GM21723 (cell line): ENCODE measurements at regions not wholly inside any gene's neighbourhood (a gene's known extent, or its start where the extent isn't known, plus 50 kb on each side); places are given as distances from the start of the nearest gene placed in this dataset.

Experiments used
- ATAC-seq: cut with Tn5 transposase; IDR thresholded peaks from one replicate; pipeline ENCODE4 v1.9.1; 2021; ENCODE audit warnings: mild to moderate bottlenecking, moderate library complexity; ENCODE audit not compliant: unreplicated experiment

- no peak for ATAC-seq
Measured at GRCh38 chr5:87099291-87099839, 168.3 kb upstream of the RASA1 start.

GRCh38 chr5:87099968-87100367, 167.7 kb upstream of the RASA1 start:
- ATAC-seq, result no peak

- ATAC-seq, result no peak
Measured at GRCh38 chr5:87101321-87101720, 166.4 kb upstream of the RASA1 start.

DNA sequence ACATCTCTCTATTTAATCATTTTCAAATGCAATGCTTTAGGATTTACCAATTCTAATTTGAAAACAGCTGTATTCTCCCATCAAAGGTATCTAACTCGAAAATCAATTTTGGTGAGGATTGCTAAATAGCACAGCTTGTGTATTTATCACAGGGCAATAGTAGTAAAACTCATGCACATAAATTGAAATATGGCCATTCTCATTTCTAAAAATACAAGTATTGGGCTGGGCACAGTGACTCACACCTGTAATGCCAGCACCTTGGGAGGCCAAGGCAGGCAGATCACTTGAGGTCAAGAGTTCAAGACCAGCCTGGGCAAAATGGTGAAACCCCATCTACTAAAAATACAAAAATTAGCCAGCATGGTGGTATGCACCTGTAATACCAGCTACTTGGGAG, 164.8 kb upstream of the RASA1 start:
- no peak for ATAC-seq

DNA sequence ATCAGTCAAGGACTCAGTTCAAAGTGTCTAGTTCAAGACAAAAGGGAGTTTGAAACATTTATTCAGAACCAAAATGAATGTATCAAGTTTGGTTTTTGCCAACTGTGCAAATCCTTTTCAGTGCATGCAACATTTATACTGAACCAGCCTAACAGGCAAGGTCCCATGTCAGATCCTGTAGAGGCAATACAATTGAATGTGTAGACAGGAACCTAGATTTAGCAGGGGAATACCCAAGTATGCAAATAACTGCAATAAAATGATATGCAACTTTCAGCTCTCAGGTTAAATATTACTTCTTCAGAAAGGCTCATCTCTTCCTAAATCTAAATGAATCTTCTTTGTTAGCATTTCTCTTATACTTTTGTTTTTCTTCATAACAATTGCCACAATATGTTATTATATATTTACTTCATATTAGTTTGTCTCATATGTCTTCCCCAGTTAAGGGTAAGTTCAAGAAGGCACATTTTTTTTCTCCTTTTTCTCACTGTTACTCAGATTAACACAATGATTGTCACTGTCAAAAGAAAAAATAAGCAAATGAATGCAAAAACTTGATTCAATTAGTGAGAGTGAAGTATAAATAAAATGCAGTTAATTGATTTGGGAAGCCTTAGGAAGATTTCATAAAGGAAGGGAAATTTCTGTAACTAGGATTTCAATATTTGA, 163.9 kb upstream of the RASA1 start:
- peak; percentile 88 for ATAC-seq

GRCh38 chr5:87105577-87105976, 162.1 kb upstream of the RASA1 start:
- no peak for ATAC-seq

- ATAC-seq, result no peak
Measured at GRCh38 chr5:87109746-87110145, 157.9 kb upstream of the RASA1 start.

- ATAC-seq, result no peak
Measured at GRCh38 chr5:87110721-87111120, 157.0 kb upstream of the RASA1 start.

DNA sequence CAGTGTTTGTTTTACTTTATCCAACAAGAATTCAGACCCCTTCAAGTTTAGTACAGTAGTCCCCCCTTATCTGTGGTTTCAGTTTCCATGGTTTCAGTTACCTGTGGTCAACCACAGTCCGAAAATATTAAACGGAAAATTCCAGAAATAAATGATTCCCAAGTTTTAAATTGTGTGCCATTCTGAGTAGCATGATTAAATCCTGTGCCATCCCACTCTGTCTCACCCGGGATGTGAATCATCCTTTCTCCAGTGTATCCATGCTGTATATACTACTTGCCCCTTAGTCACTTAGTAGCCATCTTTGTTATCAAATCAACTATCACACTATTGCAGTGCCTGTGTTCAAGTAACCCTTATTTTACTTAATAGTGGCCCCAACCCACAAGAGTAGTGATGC, 153.8 kb upstream of the RASA1 start:
- ATAC-seq, result no peak

DNA sequence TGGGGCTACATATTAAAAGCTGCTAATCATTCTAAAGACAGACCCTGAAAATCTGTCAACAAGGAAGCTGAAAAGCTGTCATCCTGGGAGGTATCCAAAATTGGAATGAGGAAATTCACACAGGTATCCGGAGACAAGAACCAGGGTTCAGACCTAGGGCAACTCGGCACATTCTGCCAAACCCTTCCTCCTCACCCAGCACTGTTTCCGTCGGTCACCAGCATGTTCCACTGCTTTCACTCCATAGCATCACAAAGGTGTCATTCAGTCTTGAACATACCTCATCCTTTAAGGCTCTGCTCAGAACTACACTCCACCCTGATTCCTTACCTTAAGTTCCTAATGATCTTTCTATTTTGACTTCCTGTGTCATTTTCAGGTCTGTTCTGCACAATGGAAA, 153.1 kb upstream of the RASA1 start:
- no peak for ATAC-seq

GRCh38 chr5:87115839-87116364, 151.8 kb upstream of the RASA1 start:
- no peak for ATAC-seq

GRCh38 chr5:87116825-87117512, 150.7 kb upstream of the RASA1 start:
- ATAC-seq, result peak; percentile 81

DNA sequence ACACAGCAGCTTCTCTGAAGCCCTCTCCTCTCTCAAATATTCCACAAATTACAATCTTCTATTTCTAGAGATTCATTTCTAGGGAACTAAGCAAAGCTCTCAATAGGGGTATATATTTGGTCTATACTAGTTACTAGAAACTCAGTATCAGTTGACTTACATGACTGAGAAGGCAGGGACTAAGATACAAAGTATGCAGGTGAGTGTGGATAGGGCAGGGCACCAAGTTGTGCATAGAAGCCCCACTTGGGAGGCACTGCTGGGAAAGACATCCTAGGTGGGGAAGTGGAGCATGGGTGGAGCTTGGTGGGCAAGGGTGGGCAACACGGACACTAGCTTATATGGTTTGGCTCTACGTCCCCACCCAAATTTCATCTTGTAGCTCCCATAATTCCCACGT, 148.1 kb upstream of the RASA1 start:
- ATAC-seq, result no peak

DNA sequence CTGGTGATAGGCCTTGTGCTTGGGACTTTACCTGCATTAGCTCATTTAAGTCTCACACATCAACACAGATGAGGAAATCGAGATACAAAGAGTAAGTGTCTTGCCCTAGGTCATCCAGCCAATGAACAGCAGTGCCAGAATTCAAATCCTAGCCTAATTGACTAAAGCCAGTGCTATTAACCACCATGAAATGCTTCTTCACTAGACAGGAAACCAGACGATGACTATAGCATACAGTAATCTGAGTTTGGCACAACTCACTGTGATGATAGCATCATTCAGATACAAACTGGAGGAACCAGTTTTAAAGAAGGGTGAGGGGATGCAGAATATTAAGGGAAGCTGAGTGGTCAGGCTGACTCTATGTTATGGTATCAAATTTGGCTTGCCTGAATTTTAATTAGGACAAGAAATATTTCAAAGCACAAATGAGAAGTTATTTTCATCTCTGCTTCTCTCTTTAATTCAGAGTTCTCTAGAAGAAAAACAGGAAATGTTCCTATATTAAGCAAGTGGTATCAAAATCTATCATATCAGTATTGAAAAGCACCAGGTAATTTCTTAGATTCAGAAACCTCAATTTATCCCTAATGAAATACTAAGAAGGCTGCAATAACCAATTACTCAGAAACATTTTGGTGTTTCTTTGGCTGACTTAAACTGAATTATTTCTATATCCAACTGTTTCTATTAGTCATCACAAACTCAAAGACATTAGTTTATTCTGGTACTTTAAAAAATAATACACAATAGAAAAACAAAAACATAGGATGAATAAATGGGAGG, 147.0 kb upstream of the RASA1 start:
- ATAC-seq, result peak; percentile 30

- peak; percentile 74 for ATAC-seq
Measured at GRCh38 chr5:87121304-87122150, 146.2 kb upstream of the RASA1 start.

GRCh38 chr5:87122151-87122977, 145.3 kb upstream of the RASA1 start:
- no peak for ATAC-seq

DNA sequence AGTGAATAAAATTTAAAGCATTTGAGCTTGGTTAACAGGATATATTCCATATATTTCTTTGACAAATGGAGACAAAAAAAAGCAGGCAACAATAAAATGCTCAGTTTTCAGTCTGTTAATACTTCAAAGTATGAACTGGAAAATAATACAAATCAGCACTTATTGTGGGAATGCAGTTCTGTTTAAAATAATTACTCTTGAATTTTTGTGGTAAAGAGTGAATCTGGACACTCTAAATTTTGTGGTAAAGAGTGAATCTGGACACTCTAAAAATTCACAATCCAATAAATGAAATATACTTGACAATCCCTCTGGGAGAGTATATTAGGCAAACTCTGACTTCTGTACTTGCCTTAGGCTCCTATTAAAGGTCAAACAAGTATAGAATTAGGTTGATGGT, 141.9 kb upstream of the RASA1 start:
- ATAC-seq, result no peak

DNA sequence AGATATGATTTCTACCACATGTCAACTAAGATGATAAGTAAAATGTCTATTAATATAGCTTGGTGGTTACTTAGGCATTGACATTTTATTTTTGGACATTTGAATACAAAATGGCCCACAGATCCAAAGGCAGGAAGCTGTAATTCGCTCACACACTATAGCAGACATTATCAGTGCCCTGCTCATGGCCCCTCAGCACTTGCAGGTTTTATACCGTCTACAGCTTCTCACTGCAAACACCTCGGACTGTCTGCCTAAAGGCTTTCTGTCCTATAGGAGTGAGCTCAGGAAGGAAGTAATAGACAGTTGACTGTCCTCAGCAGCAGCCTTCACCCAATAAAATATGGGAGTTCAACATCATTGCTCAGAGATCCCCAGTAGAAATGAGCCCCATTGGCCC, 140.8 kb upstream of the RASA1 start:
- no peak for ATAC-seq

DNA sequence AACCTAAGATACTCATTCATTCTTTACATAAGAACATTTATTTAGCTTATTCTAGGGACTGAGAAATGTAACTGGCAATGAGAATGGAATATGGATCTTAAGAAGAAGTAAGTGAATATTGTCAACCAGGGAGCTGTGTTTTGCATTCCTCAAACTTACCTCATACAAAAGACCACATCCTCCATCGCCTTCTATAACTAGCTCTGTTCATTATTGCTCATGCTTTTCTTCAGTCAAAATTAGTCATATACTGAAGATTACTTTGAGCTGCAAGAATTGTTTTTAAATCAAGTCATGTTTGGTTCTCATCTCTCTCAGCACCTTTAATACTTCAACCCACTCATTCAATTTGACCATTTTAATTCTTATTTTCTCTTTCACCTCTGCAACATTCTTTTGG, 140.3 kb upstream of the RASA1 start:
- ATAC-seq, result no peak
